ENCODE measurements at regions not wholly inside any gene's neighbourhood (a gene's known extent, or its start where the extent isn't known, plus 50 kb on each side); places are given as distances from the start of the nearest gene placed in this dataset.

- Histone ChIP-seq H3K27ac (no peak overlapping the region), H3K27me3 (no peaks in the 10 kb centered on the region), H3K9ac (ENCODE audit: low read depth in 2 of 2, low read length in 2 of 2) (no peak overlapping the region), H3K36me3 (no peaks in the 10 kb centered on the region), H3K9me3 (no peaks in the 10 kb centered on the region), H3K4me1 (no peaks in the 10 kb centered on the region), H3K4me3 (no peak overlapping the region)
- no peak for TF ChIP-seq CTCF (IDR thresholded peaks at IDR 0.05)
- intact Hi-C loops (cut with DNase I): no loop called here
- no peak for DNase-seq
Observed at GRCh38 chr13:83024232-83024631, 858.0 kb downstream of the SLITRK1 start.

GRCh38 chr13:83019986-83020385 is 862.3 kb downstream of the SLITRK1 start:
- no peaks in the 10 kb centered on the region for H3K4me1 ChIP-seq
- no peak overlapping the region for H3K4me3 ChIP-seq
- H3K27me3 ChIP-seq: no peaks in the 10 kb centered on the region
- no peak overlapping the region for H3K9ac ChIP-seq (ENCODE audit: low read depth in 2 of 2, low read length in 2 of 2)
- no peaks in the 10 kb centered on the region for H3K36me3 ChIP-seq
- intact Hi-C loops (cut with DNase I): no loop called here
- DNase-seq: no peak
- H3K27ac ChIP-seq: no peak overlapping the region
- no peaks in the 10 kb centered on the region for H3K9me3 ChIP-seq
- no peak for TF ChIP-seq CTCF (IDR thresholded peaks at IDR 0.05)

- no peak overlapping the region for H3K4me3 ChIP-seq
- no peaks in the 10 kb centered on the region for H3K4me1 ChIP-seq
- H3K27ac ChIP-seq: no peak overlapping the region
- no peak overlapping the region for H3K9ac ChIP-seq (ENCODE audit: low read depth in 2 of 2, low read length in 2 of 2)
- no peaks in the 10 kb centered on the region for H3K9me3 ChIP-seq
- no peaks in the 10 kb centered on the region for H3K27me3 ChIP-seq
- TF ChIP-seq CTCF (IDR thresholded peaks at IDR 0.05): no peak
- H3K36me3 ChIP-seq: no peaks in the 10 kb centered on the region
- intact Hi-C loops (cut with DNase I): no loop called here
- DNase-seq: no peak
Observed at GRCh38 chr13:83009987-83010386, 872.3 kb downstream of the SLITRK1 start.

DNA sequence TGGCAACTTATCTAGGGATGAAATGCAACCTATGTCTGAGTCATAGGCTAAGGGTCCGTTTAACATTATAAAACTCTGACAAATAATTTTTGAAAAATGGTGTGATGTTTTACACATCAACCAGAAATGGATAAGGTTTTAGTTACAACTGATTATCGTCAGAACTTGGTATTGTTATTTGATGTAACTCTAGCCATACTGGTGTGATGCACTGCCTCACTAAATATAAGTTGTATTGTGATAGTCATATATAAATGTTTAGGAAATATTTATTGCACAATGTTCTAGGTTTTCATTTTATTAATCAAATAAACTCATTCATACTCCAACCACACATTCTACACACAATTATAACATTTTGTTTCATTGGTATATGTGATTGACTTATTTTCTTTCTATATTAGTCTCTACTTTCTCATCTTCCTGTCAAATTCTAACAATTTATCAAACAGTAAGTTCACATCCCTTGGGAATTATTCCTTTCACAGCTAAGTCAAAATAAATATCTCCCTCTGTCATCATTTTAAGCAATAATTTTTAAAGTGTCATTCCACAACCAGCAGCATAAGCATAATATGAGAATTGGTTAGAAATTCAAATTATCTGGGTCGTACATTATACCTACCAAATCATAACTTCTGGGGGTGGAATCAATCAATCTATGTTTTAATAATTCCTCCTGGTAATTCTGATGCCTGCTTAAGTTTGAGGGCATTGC is 873.9 kb downstream of the SLITRK1 start:
- intact Hi-C loops (cut with DNase I): no loop called here
- H3K9ac ChIP-seq (ENCODE audit: low read depth in 2 of 2, low read length in 2 of 2): no peak overlapping the region
- no peaks in the 10 kb centered on the region for H3K27me3 ChIP-seq
- DNase-seq: no peak
- H3K36me3 ChIP-seq: no peaks in the 10 kb centered on the region
- H3K4me3 ChIP-seq: no peak overlapping the region
- H3K4me1 ChIP-seq: no peaks in the 10 kb centered on the region
- H3K27ac ChIP-seq: no peak overlapping the region
- no peak for TF ChIP-seq CTCF (IDR thresholded peaks at IDR 0.05)
- H3K9me3 ChIP-seq: no peaks in the 10 kb centered on the region

DNA sequence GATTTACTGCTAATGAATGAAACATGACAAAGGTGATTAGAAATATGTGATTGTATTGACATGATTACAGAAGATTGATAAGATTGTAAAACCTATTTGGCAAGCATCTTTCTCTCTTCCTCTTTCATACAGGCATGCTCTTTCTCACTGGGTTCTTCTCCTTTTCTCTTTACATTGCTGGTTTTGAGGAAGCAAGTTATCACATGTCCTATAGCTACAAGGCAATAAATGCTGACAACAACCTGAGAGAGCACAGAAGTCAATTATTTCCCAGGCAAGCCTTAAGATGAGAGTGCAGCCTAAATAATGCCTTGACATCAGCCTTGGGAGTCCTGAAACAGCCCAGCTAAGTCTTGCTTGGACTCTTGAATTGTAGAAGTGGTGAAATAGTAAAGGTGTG is 875.0 kb downstream of the SLITRK1 start:
- Histone ChIP-seq H3K27ac (no peak overlapping the region), H3K4me3 (no peak overlapping the region), H3K36me3 (no peaks in the 10 kb centered on the region), H3K27me3 (no peaks in the 10 kb centered on the region), H3K9ac (ENCODE audit: low read depth in 2 of 2, low read length in 2 of 2) (no peak overlapping the region), H3K9me3 (no peaks in the 10 kb centered on the region), H3K4me1 (no peaks in the 10 kb centered on the region)
- DNase-seq: no peak
- no peak for TF ChIP-seq CTCF (IDR thresholded peaks at IDR 0.05)
- intact Hi-C loops (cut with DNase I): no loop called here

All from colonic mucosa (tissue), 4 donors.